SK-N-SH (cell line): ENCODE measurements at regions not wholly inside any gene's neighbourhood (a gene's known extent, or its start where the extent isn't known, plus 50 kb on each side); places are given as distances from the start of the nearest gene placed in this dataset.

Experiments
- CTCF ChIA-PET: fragments of 300-600, 350-600 bp; formaldehyde crosslinking; extraction: SDS; loops from one replicate; lab custom pipeline; 2021; lab: Yijun Ruan, JAX
- POLR2A ChIA-PET: fragments of 350-600 bp; sonication (Branson Sonifier 250); formaldehyde crosslinking; extraction: SDS; loops from one replicate; lab custom pipeline; 2020; ENCODE audit warnings: antibody characterized with exemption, inconsistent platforms; lab: Yijun Ruan, JAX
- DNase-seq: peaks from one replicate; pipeline ENCODE4 v3.0.0; 2012
- H2AFZ ChIP-seq: fragments of 200-600 bp; sonication (generic); 2 replicates; pipeline ENCODE4 v1.8.1; 2016; ENCODE audit warnings: antibody characterized with exemption, mild to moderate bottlenecking, low read depth
- H3F3A ChIP-seq: fragments of 200-600 bp; sonication (generic); replicated peaks from 2 replicates; pipeline ENCODE3; 2016; ENCODE audit warnings: antibody characterized with exemption, mild to moderate bottlenecking; ENCODE audit not compliant: insufficient read depth
- H3K27ac ChIP-seq, 2 experiments: fragments of 200-500 bp in 1 of 2; fragments of 200-600 bp in 1 of 2; sonication (Bioruptor generic) in 1 of 2; sonication (generic), shearing (Covaris generic) in 1 of 2; 2 replicates each; pipeline versions ENCODE4 v1.5.1 to v1.6.1; 2014 to 2016; ENCODE audit warnings: low read depth in 2 of 2, inconsistent platforms in 1 of 2, low read length in 1 of 2, mild to moderate bottlenecking in 1 of 2, mixed read lengths in 1 of 2
- H3K27me3 ChIP-seq: fragments of 200-600 bp; sonication (generic), shearing (Covaris generic); 2 replicates; pipeline ENCODE4 v1.6.1; 2016; ENCODE audit warnings: mixed run types; ENCODE audit not compliant: insufficient read depth
- H3K36me3 ChIP-seq, 2 experiments: fragments of 200-500 bp in 1 of 2; fragments of 200-600 bp in 1 of 2; sonication (Bioruptor generic) in 1 of 2; sonication (generic) in 1 of 2; replicated peaks in 1 of 2; 2 replicates each; pipeline versions ENCODE3 to v1.5.1; 2014 to 2016; ENCODE audit warnings: low read length in 1 of 2, mild to moderate bottlenecking in 1 of 2; ENCODE audit not compliant: insufficient read depth in 2 of 2, control insufficient read depth in 1 of 2
- H3K4me1 ChIP-seq, 2 experiments: fragments of 200-500 bp in 1 of 2; fragments of 200-600 bp in 1 of 2; sonication (Bioruptor generic) in 1 of 2; sonication (generic), shearing (Covaris generic) in 1 of 2; 2 replicates each; pipeline versions ENCODE4 v1.5.1 to v1.6.1; 2014 to 2016; ENCODE audit warnings: low read depth in 1 of 2, low read length in 1 of 2, mixed run types in 1 of 2; ENCODE audit not compliant: insufficient read depth in 2 of 2, control insufficient read depth in 1 of 2
- H3K4me2 ChIP-seq: fragments of 200-600 bp; sonication (generic), shearing (Covaris generic); 2 replicates; pipeline ENCODE4 v1.6.1; 2017; ENCODE audit warnings: mixed run types
- H3K4me3 ChIP-seq, 2 experiments: fragments of 200-500 bp in 1 of 2; fragments of 200-600 bp in 1 of 2; sonication (Bioruptor generic) in 1 of 2; sonication (generic), shearing (Covaris generic) in 1 of 2; 2 replicates each; pipeline versions ENCODE4 v1.5.1 to v1.8.1; 2014 to 2016; ENCODE audit warnings: low read depth in 2 of 2, inconsistent platforms in 1 of 2, low read length in 1 of 2, mild to moderate bottlenecking in 1 of 2, mixed read lengths in 1 of 2, moderate library complexity in 1 of 2
- H3K79me2 ChIP-seq: fragments of 200-600 bp; sonication (generic); 2 replicates; pipeline ENCODE4 v1.8.1; 2017; ENCODE audit warnings: mild to moderate bottlenecking; ENCODE audit not compliant: insufficient read depth
- H3K9ac ChIP-seq: fragments of 200-600 bp; sonication (generic); 2 replicates; pipeline ENCODE4 v1.6.1; 2017; ENCODE audit warnings: mixed run types
- H3K9me2 ChIP-seq: fragments of 200-600 bp; sonication (generic); 2 replicates; pipeline ENCODE4 v1.6.1; 2017; ENCODE audit warnings: mixed run types
- H3K9me3 ChIP-seq: fragments of 200-600 bp; sonication (generic); 2 replicates; pipeline ENCODE4 v1.6.1; 2017; ENCODE audit warnings: mixed run types, mild to moderate bottlenecking, moderate library complexity
- H4K20me1 ChIP-seq: fragments of 200-600 bp; sonication (generic); 2 replicates; pipeline ENCODE4 v1.6.1; 2017; ENCODE audit warnings: mild to moderate bottlenecking, mixed run types; ENCODE audit not compliant: insufficient read depth
- FOXM1 ChIP-seq: IDR thresholded peaks from 2 replicates; pipeline ENCODE4 v1.4.0; 2012; ENCODE audit warnings: low read depth, mild to moderate bottlenecking
- RAD21 ChIP-seq: IDR thresholded peaks from 2 replicates; pipeline ENCODE4 v1.6.1; 2012; ENCODE audit warnings: mild to moderate bottlenecking, low read length
- RCOR1 ChIP-seq: fragments of 150-350 bp; IDR thresholded peaks from 2 replicates; pipeline ENCODE4 v1.6.1; 2017; ENCODE audit warnings: antibody characterized with exemption, low read length
- SIN3A ChIP-seq: IDR thresholded peaks from 2 replicates; pipeline ENCODE4 v1.6.1; 2012; ENCODE audit warnings: low read depth, mild to moderate bottlenecking, low read length, moderate library complexity, borderline replicate concordance
- SMC3 ChIP-seq: IDR thresholded peaks from 2 replicates; pipeline ENCODE4 v1.6.1; 2012; ENCODE audit warnings: low read depth, low read length, improper control_type of control experiment
- TAF1 ChIP-seq: IDR thresholded peaks from 2 replicates; pipeline ENCODE4 v1.6.1; 2012; ENCODE audit warnings: low read depth, mild to moderate bottlenecking, low read length, moderate library complexity, borderline replicate concordance
- WGBS: methylation state at CpG from one replicate; pipeline ENCODE4 v1.1.6; 2017; ENCODE audit warnings: low lambda C conversion rate; 5-methylcytosine and 5-hydroxymethylcytosine counted together
- TF ChIP-seq, protein P1 (sequence below): fragments of 200-600 bp; sonication (generic); IDR thresholded peaks from 2 replicates; pipeline ENCODE4 v1.6.1; 2017; ENCODE audit warnings: antibody characterized with exemption, mild to moderate bottlenecking, moderate library complexity
- TF ChIP-seq, protein P2 (sequence below): IDR thresholded peaks from 2 replicates; pipeline ENCODE4 v1.6.1; 2012; ENCODE audit warnings: mild to moderate bottlenecking, low read depth, low read length, moderate library complexity
- TF ChIP-seq, protein P3 (sequence below): fragments of 150-350 bp; IDR thresholded peaks from 2 replicates; pipeline ENCODE4 v1.6.1; 2016; ENCODE audit warnings: mild to moderate bottlenecking, low read depth, low read length

DNA sequence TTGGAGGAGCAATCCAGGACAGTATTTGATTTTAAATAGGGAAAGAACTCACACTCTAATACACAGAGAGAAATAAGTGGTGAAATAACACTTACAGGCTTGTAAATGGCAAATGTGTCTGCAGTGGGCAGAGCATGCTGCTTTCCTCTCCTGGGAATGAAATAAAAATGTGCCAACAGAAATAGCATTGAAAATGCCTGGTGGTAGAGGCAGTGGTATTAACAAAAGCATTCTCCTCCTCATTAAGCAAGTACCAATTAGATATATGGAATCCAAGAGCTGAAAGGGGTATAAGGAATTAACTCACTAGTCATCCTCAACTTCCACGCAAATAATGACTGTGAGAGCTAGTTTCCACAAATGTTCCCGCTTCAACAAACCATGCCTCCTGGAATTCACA is 364.1 kb upstream of the KCNMB2 start:
- Histone ChIP-seq H3K27me3 (no peaks in the 10 kb centered on the region), H3K4me3 (no peak overlapping the region), H3K4me1 (peaks cover 6 to 14% of the 10 kb centered on the region in 2 experiments; a peak in 3 of 4 replicates), H3K9me3 (no peaks in the 10 kb centered on the region), H3F3A (peaks cover 13% of the 10 kb centered on the region), H3K9me2 (no peaks in the 10 kb centered on the region), H3K9ac (no peak overlapping the region), H3K27ac (peak overlapping the region in 1 of 2 experiments; percentile 99; a peak in 3 of 4 replicates), H3K79me2 (no peaks in the 10 kb centered on the region), H2AFZ (no peak overlapping the region), H3K4me2 (no peak overlapping the region), H4K20me1 (no peaks in the 10 kb centered on the region), H3K36me3 (no peaks in the 10 kb centered on the region)
- ChIA-PET POLR2A (no interaction called here), CTCF (no interaction called here)
- TF ChIP-seq, protein P1, sequence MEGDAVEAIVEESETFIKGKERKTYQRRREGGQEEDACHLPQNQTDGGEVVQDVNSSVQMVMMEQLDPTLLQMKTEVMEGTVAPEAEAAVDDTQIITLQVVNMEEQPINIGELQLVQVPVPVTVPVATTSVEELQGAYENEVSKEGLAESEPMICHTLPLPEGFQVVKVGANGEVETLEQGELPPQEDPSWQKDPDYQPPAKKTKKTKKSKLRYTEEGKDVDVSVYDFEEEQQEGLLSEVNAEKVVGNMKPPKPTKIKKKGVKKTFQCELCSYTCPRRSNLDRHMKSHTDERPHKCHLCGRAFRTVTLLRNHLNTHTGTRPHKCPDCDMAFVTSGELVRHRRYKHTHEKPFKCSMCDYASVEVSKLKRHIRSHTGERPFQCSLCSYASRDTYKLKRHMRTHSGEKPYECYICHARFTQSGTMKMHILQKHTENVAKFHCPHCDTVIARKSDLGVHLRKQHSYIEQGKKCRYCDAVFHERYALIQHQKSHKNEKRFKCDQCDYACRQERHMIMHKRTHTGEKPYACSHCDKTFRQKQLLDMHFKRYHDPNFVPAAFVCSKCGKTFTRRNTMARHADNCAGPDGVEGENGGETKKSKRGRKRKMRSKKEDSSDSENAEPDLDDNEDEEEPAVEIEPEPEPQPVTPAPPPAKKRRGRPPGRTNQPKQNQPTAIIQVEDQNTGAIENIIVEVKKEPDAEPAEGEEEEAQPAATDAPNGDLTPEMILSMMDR: no peak
- no peak for TF ChIP-seq SMC3
- 100% methylated on average over 2 of the region's 2 CpGs for WGBS
- DNase-seq: no peak

DNA sequence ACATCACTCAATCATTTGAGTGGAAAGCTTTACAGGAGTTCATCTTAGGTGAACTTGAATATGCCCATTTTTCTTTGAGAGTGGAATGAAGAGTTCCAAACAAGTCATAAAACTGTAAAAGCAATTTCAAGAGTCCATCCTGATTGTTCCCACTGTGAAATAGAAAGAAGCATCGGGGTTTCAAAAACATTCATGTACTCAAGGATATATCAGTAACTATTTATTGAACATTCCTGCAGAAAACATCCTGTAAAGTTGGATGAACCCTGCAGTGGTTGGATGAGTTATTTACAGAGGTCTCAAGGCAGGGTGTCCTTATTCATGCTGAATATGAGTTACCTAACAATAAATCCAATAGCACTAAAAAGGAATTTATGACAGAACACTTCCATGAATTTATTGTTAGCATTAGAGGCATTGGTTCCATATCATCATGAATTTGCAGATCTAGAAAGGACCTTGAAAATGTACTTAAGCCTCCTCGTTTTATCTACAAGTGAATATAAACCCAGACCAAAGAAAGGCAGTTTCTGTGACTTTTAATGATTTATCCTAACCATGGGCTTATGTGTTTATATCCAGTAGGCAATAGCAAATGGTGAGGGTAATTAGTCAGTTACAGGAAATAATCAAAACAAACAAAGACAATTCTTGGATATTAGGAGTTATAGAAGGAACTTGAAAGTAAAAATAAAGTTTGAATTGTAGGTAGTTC is 361.9 kb upstream of the KCNMB2 start:
- POLR2A ChIA-PET: no interaction called here
- no peaks in the 10 kb centered on the region for H4K20me1 ChIP-seq
- no peaks in the 10 kb centered on the region for H3K9me2 ChIP-seq
- H3K9me3 ChIP-seq: no peaks in the 10 kb centered on the region
- TF ChIP-seq RAD21 (no peak), TAF1 (no peak), SIN3A (no peak), FOXM1 (no peak), RCOR1 (no peak)
- TF ChIP-seq, protein P1: no peak
- TF ChIP-seq, protein P2, sequence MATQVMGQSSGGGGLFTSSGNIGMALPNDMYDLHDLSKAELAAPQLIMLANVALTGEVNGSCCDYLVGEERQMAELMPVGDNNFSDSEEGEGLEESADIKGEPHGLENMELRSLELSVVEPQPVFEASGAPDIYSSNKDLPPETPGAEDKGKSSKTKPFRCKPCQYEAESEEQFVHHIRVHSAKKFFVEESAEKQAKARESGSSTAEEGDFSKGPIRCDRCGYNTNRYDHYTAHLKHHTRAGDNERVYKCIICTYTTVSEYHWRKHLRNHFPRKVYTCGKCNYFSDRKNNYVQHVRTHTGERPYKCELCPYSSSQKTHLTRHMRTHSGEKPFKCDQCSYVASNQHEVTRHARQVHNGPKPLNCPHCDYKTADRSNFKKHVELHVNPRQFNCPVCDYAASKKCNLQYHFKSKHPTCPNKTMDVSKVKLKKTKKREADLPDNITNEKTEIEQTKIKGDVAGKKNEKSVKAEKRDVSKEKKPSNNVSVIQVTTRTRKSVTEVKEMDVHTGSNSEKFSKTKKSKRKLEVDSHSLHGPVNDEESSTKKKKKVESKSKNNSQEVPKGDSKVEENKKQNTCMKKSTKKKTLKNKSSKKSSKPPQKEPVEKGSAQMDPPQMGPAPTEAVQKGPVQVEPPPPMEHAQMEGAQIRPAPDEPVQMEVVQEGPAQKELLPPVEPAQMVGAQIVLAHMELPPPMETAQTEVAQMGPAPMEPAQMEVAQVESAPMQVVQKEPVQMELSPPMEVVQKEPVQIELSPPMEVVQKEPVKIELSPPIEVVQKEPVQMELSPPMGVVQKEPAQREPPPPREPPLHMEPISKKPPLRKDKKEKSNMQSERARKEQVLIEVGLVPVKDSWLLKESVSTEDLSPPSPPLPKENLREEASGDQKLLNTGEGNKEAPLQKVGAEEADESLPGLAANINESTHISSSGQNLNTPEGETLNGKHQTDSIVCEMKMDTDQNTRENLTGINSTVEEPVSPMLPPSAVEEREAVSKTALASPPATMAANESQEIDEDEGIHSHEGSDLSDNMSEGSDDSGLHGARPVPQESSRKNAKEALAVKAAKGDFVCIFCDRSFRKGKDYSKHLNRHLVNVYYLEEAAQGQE: no peak
- TF ChIP-seq, protein P3, sequence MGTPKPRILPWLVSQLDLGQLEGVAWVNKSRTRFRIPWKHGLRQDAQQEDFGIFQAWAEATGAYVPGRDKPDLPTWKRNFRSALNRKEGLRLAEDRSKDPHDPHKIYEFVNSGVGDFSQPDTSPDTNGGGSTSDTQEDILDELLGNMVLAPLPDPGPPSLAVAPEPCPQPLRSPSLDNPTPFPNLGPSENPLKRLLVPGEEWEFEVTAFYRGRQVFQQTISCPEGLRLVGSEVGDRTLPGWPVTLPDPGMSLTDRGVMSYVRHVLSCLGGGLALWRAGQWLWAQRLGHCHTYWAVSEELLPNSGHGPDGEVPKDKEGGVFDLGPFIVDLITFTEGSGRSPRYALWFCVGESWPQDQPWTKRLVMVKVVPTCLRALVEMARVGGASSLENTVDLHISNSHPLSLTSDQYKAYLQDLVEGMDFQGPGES: no peak
- no peak for DNase-seq
- H3F3A ChIP-seq: peaks cover 13% of the 10 kb centered on the region
- WGBS: 79% methylated on average over 2 of the region's 2 CpGs
- CTCF ChIA-PET: no interaction called here
- no peaks in the 10 kb centered on the region for H3K36me3 ChIP-seq
- no peak overlapping the region for H3K4me3 ChIP-seq
- no peaks in the 10 kb centered on the region for H3K27me3 ChIP-seq
- H3K4me2 ChIP-seq: no peak overlapping the region
- no peak overlapping the region; a peak in 1 of 4 replicates for H3K27ac ChIP-seq
- H3K79me2 ChIP-seq: no peaks in the 10 kb centered on the region
- no peak overlapping the region for H2AFZ ChIP-seq
- no peak overlapping the region for H3K9ac ChIP-seq
- peaks cover 6 to 14% of the 10 kb centered on the region in 2 experiments; a peak in 3 of 4 replicates for H3K4me1 ChIP-seq
